GM21447 (cell line): ENCODE measurements at regions not wholly inside any gene's neighbourhood (a gene's known extent, or its start where the extent isn't known, plus 50 kb on each side); places are given as distances from the start of the nearest gene placed in this dataset.
"Not testable (repeated sequence)": the region's sequence is repeated elsewhere in the genome, so short reads cannot be mapped to it uniquely, and the experiment has no call there.

Experiments
- ATAC-seq: cut with Tn5 transposase; IDR thresholded peaks from one replicate; pipeline ENCODE4 v1.9.1; 2021; ENCODE audit not compliant: unreplicated experiment

- ATAC-seq = no peak
Measured at GRCh38 chr3:177652556-177653291, 455.4 kb upstream of the TBL1XR1 start.

DNA sequence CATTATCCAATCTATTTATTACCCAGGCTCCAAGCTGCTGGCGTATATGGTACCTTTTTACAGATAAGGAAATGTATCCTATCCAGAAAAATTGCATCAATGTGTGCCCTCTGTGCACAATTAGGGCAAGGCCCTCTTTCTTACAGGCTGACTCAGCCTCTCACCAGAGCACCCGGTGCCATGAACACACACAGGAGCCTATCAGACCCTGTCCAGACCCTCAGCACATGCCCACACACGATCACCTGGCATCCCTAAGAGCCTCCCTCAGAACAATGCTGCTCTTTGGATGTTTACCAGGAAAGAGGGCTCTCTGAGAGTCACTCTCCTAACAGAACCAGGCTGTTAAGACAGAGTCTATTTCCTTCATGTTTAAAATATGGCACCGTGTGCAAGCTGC lies 460.0 kb upstream of the TBL1XR1 start:
- no peak for ATAC-seq

GRCh38 chr3:177658354-177658753 lies 461.1 kb upstream of the TBL1XR1 start:
- no peak for ATAC-seq

- not testable (repeated sequence) for ATAC-seq
Measured at GRCh38 chr3:177664380-177665103, 467.3 kb upstream of the TBL1XR1 start.

GRCh38 chr3:177665122-177665808 lies 468.0 kb upstream of the TBL1XR1 start:
- ATAC-seq = no peak

GRCh38 chr3:177672252-177672911 lies 475.1 kb upstream of the TBL1XR1 start:
- ATAC-seq = no peak

DNA sequence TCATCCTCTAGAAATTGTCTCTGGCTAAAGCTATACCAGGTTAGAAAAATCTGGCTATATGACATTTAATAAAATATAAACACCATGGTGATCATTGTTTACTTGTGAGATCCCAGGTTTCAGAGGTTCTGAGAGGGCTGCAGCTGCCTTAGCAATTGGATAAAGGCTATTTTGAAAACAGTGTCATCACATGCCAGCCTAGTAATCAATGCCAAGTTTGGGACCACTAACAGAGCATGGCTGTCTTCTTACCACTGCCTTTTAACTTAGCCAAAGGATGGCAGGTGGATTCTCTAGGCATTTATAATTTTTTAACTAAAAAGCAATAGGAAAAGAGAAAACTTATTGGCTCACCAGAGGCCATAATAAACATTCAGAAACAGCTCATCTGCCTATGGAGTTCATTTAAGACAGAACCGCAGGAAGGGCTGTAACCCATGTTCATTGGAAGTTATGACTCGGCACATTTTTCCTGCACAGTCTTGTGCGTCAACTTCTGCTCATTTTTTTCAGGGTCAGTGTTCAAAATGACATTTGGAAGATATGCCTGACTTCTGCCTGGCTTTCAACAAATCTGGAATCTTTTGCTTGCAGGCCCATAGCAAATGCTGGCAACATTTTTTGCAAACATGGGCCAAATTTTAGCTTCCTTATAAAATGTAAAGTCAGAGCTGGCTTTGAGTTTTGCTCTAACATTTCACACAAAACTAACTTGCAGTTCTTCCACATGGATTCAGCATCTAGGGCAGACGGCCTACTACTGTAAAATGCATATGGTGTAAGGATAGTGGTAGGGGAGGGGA lies 476.0 kb upstream of the TBL1XR1 start:
- ATAC-seq = no peak

GRCh38 chr3:177674186-177674585 lies 476.9 kb upstream of the TBL1XR1 start:
- ATAC-seq = no peak

- ATAC-seq = no peak
Measured at GRCh38 chr3:177676148-177676547, 478.9 kb upstream of the TBL1XR1 start.

DNA sequence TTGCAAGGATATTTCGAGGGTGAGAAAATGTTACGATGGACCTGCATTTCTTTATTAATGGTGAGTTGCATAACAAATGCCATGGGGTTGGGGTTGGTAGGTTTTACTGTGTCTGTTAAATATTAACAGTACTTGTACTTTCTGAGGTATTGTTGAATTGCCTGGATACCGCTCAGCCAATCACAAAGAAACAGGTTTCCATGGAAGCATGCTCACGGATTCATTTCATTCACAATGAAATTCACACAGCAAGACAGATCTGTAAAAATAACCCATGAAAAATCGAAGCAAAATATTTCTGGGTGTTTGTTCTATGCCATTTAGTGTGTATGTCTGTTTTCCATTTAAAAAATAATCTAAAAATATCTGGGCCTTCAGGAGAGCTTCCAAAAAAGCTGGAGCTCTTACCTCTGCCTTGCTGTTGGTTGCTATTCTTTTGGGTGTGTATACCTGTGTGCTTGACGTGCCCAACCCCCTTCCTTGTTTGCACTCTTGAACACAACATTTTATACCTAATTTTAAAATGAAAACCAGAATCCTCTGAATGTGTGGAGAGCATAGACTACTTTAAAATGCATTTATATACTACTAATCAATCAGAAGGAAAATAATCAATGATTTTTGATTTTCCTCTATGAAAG lies 479.8 kb upstream of the TBL1XR1 start:
- no peak for ATAC-seq

GRCh38 chr3:177679568-177680471 lies 482.5 kb upstream of the TBL1XR1 start:
- peak; percentile 65 for ATAC-seq

GRCh38 chr3:177680472-177680821 lies 483.2 kb upstream of the TBL1XR1 start:
- ATAC-seq = no peak

DNA sequence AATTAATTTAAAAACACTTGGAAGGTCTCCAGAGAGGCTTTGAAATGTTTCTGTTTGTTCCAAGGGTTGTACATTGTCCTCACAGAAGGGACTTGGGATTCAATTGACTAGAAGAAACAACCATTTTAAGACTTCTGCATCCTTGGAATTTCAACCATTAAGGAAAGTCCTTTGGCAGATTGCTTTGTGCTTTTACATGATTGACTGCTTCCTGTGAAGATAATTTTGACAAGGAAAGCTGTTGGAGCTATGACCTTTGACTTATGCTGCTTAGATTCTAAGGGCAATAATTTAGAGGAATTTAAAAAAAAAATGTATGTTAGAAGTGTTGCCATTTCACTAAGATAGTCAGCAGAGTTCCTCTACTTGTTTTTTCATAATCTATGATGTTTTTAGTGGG lies 483.9 kb upstream of the TBL1XR1 start:
- no peak for ATAC-seq

- ATAC-seq = no peak
Measured at GRCh38 chr3:177681852-177682251, 484.6 kb upstream of the TBL1XR1 start.

- ATAC-seq = no peak
Measured at GRCh38 chr3:177683586-177683985, 486.3 kb upstream of the TBL1XR1 start.

DNA sequence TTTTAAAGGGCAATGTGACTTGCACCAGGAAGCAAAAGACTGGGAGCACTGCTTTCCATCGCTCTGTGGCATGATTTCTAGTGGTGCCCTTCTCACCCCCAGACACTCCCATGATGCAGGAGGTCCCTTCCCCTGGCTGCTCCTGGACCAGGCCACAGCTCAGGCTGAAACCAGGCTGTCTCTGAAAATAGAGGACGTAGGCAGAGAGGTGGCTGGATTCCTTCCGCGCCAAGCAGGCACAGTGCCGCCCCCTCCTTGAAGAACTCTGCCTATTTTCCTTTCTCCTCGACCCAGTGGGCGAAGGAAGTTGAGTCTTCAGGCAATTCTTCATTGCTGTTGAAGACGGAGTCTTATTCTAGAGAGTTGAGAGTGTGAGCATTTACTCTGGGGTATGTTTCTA lies 489.4 kb upstream of the TBL1XR1 start:
- no peak for ATAC-seq

GRCh38 chr3:177687291-177687690 lies 490.0 kb upstream of the TBL1XR1 start:
- no peak for ATAC-seq

DNA sequence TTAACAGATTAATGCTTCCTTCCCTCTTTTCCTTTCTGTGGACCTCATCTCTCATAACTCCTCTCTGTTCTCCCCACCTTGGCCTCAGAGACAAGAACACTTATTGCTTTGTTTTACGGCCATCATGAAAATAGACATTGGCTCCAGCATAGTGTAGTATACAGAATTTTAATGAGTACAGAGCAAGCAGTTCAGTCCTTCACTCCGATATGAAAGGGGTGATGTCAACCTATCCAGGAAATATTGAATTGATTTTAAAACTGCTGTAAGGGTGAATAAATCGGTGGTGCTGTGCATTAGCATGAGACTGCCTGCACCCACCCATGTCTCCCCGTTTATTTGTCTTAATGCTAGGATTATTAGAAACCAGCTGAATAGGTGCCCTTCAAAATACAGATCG lies 490.9 kb upstream of the TBL1XR1 start:
- no peak for ATAC-seq

DNA sequence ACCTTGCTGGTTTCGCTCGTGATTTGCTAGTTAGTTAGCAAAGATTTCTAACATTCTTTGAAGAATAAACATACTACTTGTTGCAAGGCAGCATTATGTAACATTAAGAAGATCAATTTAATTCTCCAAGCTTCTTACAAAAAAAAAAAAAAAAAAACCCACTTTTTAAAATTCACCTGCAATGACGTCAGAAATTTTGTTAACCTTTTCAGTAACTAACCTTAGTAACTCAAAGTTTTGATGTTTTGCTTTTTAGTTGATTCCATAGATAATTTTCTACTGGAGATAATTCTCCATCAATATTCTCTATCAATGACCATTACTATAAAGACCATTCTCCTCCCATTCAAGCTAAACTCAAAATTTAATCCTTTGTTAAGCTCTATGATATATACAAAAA lies 491.8 kb upstream of the TBL1XR1 start:
- ATAC-seq = no peak
